CD1c-positive myeloid dendritic cell (primary cell): ENCODE measurements at regions not wholly inside any gene's neighbourhood (a gene's known extent, or its start where the extent isn't known, plus 50 kb on each side); places are given as distances from the start of the nearest gene placed in this dataset.

Experiments used
- DNase-seq: peaks from one replicate; pipeline ENCODE4 v3.0.0-alpha.2; 2016; ENCODE audit errors: extremely low spot score

DNA sequence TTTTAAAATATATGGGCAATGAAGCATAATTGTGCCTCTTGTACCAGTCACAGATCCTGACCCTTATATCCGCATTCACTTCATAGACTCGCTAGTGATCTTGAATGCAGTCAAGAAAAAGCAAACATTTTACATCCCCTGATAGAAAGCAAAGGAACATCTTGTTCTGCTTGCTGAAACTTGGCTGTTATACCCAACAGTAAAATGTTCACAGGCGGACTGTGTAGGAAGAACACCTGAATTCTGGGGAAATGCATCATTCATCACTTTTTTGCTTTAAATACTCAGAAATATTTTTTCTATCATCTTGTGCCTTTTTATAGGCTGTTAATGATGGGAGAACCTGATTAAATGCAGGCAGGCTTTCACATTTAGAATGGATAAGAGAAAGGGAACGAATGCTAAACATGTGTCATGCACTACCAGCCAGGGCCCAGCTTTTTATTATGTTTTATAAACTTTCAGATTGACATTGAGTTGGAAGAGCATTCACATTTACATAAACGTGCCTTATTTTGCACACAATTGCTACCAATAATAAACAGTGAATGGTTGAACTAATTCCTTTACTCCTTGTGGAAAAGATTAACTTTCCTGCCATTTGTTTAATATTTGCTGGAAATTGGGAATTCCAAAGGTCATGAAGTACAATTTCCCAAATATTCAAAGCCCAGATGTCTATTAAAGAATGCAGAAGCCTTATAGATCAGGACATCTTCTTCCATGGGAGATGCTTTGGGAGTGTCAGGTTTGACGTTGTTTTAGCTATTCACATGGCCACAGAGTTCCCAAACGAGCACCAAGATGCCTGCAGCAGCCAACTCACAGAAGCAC lies 756.2 kb downstream of the TLE1 start:
- no peak for DNase-seq

DNA sequence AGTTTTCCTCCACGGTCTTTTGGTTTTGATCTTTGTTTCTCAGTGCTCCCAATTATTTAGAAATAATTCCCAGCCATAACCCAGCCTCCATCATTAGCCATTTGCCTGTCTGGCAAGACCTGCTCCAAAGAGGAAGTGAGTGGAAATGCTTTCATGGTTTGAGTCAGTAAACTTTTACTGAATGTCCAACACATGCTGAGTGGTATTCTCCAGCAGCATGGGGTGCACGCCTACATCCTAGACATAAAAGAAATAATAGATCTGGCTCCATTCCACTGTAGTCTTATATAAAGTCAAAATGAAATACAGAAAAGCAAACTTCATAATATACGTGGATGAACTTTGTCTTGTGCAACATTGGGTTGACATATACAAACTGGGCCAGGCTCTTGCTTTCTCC lies 757.2 kb downstream of the TLE1 start:
- DNase-seq, result peak; percentile 5

DNA sequence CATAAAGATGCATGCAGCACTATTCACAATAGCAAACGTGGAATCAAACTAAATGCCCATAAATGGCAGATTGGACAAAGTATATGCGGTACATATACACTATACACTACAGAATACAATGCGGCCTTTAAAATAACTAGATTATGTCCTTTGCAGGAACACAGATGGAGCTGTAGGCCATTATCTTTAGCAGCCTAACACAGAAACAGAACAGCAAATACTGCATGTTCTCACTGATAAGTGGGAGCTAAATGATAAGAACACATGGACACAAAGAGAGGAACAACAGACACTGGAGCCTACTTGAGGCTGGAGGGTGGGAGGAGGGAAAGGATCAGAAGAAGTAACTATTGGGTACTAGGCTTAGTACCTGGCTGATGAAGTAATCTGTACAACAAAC lies 758.2 kb downstream of the TLE1 start:
- DNase-seq, result no peak

DNA sequence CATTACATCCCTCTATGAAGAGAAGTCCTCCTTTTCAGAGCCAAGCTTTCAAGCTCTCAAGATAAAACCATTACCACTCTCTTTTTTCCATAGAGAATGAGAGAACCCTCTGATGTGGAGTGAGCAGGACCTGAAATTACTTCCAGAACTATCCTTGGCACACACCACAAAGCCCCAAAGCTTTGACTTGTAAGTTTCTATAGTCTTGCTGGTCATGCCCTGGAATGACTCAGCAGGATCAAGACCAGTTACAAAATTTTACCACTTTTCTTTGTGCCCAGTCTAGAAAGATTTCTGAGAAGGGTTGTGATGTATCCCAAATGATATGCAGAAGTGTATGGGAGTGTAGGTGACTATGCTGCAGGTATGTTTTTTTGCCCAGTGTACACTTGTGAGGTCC lies 760.6 kb downstream of the TLE1 start:
- DNase-seq, result no peak

DNA sequence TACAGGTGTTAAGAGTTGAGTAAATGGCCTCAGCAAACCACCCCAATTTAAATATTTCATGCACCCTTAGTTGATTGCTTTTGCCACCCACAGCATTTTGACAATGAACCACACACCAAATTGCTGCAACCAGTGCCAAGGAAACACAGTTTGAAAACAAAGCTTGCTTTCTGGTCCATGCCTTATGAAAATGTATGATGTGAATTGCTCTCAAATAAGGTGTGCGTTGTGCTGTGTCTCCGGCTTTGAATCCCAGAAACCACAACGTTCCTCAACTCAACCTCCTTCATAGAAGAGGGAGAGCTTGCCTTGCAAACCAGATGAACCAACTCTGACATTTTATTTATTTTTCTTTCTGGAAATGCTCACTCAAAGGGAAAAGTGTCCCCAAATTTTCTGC lies 762.7 kb downstream of the TLE1 start:
- DNase-seq, result no peak

DNA sequence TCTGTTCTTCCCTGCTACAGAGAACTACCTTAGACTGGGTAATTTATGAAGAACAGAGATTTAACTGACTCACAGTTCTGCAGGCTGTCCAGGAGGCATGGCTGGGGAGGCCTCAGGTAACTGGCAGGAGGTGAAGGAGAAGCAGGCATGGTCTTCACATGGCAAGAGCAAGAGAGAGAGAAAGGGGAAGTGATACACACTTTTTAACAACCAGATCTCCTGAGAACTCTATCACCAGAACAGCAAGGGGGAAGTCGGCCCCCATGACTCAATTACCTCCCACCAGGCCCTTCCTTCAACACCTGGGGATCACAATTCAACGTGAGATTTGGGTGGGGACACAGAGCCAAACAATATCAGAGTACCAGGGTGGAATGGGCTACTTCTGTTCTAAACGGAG lies 766.8 kb downstream of the TLE1 start:
- DNase-seq, result no peak

DNA sequence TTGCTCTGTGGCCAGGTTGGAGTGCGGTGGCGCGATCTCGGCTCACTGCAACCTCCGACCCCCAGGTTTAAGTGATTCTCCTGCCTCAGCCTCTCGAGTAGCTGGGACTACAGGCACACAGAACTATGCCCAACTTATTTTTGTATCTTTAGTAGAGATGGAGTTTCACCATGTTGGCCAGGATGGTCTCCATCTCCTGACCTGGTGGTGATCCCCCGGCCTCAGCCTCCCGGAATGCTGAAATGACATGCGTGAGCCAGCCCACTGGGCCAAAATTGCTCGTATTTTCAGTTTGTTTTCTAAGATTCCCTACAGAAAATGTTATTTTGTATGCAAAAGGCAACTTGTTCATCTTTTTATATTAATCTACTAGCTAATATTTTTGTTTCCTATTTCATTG lies 782.6 kb downstream of the TLE1 start:
- DNase-seq, result no peak

DNA sequence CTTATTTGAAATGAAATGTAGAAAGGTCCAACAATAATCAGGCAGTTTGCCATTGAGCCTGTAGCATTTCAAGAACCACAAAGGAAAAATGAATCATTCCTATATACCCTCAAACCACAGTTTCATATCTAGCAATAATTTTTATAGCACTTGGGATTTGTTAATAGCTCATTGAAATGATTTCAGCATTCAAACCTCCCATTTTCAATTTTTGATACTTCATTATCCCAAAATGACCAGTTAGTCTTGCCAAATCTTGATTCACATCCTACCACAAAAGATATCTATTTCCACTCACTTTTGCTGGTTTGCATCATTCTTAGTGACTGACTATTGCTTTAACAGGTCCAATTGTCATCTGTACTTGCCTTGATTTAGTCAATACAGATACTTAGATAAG lies 790.1 kb downstream of the TLE1 start:
- DNase-seq, result no peak

DNA sequence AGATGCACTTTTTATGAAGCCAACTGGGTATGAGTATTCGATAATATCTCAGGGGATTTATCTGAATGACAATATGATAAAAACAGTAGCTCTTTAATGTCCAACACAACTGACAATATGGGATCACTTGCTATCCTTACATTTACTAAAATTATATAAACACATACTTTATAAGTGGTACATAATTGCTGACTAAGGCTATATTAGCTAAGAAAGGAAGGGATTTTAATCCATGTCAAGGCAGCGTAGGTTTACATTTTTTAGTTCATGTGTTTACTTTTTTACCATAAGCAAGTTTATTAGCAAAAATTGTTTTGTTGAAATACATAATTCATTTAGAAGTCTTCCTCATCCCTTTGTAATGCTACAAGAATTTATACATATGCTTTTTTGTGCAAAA lies 796.2 kb downstream of the TLE1 start:
- no peak for DNase-seq

DNA sequence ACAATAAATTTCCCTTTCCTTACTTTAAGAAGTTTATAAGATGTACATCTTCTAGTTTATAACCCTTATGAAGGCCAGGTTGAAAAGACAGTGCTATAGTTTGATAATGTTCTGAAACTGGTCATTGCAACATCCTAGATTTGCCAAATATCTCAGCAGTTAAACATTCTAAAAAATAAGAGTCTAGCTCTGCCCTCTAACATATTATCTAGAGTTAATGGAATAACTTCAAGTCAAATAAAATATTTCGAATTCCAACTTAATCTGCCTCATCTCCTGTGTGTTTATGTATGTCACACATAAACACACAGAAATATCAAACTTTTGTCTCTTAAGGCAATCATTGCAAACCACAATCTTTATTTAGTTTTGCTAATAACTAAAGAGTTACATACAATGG lies 796.6 kb downstream of the TLE1 start:
- DNase-seq, result no peak

DNA sequence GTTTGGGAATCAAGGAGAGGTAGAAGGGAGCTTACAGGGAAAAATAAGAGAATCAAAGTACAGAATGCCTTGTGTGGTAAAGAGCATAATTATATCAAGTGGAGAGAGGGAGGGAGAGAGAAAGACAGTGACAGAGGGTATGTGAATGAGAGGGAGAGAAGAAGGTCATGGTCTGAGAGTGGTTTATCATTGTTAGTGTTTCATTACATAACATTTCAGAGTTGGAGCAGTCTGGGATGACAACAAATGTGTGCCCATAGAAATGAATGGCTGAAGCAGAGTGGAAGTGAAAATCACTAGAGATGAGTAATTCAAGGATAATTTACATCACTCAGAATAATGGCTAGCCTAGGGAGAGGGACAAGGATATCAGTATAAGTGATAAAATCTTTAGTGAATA lies 799.2 kb downstream of the TLE1 start:
- DNase-seq, result no peak

DNA sequence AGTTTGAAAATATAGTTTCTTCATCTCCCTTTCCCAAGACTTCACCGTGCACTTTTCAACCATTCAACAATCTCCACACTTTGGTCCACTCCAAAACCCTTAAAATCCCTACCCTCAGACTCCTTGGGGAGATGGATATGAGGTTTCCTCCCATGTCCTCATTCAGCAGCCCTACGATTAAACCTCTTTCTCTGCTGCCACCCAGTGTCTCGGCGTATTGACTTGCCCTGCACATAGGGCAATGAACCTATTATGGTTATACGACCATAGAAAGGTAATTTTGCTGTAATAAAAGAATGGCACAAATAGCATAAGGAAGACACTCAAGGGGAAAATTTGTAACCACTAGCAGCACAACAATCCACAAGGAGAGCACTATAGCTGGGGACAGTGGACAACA lies 803.5 kb downstream of the TLE1 start:
- DNase-seq, result no peak

DNA sequence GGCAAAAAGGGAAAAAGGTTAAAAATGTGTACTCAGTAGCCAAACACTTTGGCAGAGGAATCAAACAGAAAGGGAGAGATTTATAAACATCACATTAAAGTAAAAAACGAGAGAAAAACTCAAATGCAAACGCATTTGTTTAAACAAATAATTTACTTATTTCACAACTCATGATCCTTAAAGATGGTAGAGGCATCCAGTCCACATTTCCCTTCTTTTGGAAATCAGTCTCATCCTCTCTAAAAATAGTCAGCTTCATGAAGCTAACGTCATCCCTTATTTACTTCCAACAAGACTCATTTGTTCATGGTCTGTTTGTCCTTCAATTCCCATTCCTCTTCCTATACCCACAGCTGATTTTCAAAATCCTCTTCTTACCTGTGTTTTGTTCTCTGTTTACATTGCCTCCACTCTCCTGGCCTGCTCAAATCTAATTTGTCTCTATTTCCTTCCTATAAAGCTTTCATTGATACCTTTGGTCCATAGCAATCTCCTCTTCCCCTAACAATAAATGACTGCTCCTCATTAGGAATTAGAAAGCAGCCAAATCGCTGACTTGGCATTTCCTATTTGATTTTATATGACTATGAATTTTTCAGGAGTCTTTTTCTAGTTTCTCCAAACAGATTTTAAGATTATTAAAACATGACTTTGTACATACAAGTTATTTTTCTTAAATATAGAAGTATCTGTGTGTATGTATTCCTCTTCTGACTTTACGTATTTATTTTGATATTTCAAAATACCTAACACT lies 805.3 kb downstream of the TLE1 start:
- no peak for DNase-seq

DNA sequence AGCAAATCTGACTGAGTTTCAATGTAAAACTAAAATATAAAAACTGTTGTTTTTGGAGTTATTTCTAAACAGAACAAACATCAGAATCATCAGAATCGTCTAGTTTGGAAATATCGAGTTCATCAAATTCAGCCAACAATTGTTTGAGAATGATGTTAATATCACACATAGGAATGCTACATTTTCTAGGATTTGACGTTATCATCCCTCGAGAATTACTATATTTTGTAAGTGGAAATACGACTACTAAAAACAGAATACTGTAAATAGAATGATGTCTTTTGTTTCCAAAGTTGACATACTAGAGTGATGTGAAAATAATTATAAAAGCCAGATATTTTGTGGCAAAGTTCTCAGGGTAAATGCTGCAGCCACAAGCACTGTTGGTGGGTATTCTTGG lies 805.9 kb downstream of the TLE1 start:
- no peak for DNase-seq

DNA sequence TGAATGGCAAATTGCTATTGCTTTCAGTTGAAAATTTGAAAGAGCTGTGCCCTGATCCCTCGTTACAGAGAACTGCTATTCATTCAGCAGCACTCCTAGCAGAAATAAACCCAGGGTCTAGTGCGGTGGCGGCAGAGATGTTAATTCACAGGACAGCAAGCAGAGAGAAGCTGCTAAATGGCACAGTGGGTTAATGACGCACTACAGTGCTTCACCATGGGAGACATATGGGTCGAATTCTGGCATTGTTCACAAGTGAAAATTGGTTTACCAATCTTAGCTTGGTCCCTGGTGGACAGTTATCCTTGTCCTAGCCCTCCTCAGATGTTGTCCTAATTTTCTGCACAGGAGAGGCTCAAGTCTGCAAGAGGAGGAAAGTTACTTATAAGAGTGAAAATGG lies 807.4 kb downstream of the TLE1 start:
- no peak for DNase-seq

DNA sequence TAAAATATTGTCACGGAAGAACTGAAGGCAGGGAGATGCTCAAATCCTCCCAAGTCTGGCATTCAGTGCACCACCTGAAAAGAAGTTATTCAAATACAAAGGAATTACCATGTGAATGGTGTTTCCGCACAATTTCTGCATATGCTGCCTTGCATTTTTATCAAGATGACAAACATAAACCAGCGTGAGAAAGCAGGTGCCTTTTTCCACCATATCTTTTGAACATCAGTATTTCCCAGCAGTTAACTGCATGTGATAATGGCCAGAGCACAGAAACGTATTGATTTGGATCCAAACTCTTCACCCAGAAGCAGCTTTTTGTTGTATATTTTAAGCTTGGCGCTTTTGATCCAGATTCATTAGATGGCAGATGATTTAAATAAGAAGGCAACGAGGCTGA lies 808.0 kb downstream of the TLE1 start:
- no peak for DNase-seq

DNA sequence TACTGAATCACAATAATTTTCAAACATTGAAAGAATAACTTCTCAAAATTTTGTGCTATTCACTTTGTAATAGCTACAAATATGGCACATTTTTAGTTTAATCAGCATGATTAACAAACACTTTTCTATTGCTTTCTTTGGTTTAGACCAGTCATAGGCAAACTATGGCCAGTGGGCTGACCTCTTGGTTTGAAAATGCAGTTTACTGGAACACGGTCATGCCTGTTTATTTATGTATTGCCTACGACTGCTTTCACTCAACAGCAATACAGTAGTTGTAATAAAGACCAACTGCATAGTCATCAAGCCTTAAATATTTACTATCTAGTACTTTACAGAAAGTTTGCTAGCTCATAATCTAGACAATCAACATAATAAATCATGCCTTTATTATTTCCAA lies 810.8 kb downstream of the TLE1 start:
- DNase-seq, result no peak

DNA sequence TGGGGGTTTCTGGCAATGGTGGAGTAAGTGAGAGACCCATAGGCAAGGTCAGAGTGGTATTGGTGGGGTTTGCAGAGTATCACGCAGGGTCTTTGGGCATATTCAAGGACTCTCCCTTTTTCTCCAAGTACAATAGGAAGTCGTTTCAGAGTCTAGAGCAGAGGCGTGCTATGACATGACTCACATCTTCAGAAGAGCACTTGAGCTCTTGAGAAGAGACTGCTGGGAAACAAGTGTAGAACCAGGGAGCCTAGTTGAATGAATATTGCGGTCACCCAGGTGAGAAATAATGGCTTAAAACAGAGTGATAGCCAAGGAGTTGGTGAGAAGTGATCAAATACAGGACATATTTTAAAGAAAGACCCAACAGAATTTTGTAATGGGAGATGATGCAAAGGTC lies 813.4 kb downstream of the TLE1 start:
- DNase-seq, result no peak

DNA sequence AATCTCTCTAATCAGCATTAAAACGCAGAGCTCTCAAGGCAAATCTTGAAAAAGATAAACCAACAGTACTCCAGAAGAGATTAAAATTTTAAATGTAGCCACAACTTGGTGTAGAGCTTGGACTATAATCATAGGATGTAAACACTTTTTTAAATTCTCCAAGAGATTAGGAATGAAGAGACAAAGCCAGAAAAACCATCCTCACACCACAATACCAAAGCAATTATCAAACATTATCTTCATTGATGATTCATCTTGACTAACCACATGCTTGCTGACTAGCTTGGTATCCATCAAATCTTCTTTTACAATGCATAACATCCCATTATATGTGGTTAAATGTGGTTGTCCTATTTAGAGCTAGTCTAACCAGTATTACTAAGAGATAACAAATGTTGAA lies 815.1 kb downstream of the TLE1 start:
- no peak for DNase-seq

DNA sequence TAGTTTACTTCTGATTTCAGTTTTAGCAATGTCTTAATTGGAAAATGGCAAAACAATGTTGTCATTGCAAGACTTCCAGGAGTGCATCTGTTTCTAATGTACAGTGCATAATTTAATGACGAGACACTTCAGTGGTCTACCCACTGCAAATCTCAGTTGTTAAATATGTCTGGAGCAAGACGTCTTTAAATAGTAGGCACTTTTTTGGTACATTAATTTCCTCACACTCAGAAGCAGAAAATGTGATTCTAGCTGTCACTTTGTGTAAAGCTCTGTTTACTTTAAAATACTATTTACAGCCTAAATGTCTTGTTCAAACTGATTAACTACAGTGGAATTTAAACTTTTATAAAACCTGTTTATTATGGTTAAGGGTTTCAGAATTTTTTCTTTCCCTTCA lies 815.5 kb downstream of the TLE1 start:
- DNase-seq, result no peak

DNA sequence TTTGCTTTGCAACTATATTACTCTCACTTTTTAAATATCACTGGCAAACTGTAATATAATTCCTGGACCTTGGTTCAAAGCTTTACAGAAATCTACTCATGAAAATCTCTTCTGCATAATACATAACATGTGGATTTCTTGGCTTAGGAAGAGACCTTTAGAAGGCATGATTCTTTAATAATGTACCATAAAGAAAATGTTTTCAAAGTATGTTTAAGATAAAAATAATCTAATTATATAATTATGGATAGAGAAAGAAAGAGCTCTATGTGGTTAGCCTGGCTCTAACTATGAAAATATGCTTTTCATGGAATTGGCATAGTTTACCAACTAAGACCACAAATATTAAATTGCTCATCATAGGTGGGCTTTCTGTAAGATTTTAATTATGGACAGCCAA lies 817.8 kb downstream of the TLE1 start:
- no peak for DNase-seq

DNA sequence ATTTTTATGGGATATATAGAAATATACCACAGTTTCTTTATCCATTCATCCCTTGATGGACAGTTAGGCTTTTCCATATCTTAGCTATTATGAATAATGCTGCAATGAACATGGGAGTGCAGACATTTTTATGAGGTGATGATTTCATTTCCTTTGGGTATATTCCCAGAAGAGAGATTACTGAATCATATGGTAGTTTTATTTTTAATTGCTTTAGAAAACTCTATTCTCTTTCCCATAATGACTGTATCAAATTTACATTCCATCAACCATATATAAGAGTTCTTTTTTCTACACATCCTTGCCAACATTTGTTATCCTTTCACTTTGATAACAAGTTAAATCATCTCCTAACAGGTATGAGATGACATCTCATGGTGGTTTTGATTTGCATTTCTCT lies 821.6 kb downstream of the TLE1 start:
- DNase-seq, result no peak

DNA sequence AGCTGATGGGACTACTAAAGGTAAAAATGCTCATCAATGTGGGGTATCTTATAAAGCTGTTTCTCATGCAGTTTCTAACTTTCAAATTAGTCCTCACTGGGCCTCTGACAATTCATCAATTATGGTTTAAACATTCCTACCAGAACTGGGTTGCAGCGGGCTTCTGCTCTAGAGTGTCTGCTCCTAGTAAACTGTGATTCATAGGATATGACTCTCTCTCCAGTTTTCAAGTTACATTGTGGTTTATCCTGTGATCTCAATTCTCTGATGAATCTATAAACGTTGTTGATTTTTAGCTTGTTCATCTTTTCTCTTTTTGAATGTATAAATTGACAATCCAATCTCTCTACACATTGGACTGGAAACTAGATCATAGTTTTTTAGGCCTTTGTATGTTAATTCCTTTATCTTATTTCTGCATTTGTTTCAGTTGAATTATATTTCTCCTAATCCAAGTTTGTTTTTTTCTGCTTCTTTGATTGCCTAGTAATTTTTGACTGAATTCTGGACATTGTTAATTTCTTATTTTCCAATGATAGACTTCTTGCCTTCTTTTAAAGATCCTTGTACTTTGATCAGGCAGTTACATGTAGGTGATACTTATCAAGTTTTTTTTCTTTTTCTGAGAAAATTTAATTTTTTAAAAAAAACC lies 822.6 kb downstream of the TLE1 start:
- no peak for DNase-seq
